ENCODE measurements at regions not wholly inside any gene's neighbourhood (a gene's known extent, or its start where the extent isn't known, plus 50 kb on each side); places are given as distances from the start of the nearest gene placed in this dataset.

DNA sequence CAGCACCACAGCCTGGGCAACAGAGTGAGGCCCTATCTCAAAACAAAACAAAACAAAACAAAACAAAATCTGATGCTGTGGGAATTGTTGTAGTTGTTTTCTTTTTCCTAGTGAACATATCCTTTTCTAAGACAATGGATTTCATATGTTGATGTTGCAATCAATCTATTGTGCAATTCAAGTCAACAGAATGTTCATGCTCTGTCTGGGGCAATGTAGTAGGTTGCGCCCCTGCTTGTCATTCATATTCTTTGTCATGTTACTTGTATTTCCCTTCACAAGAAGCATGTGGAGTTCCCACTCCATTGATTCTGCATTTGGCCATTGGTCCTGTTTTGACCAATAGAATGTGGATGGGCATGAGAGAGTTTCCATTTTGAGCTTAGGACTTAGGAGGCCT, 223.9 kb downstream of the DUSP10 start:
- Histone ChIP-seq H3K27ac (replicated peaks) (no peak overlapping the region), H3K27me3 (ENCODE audit: insufficient read depth, poor library complexity, severe bottlenecking) (no peaks in the 10 kb centered on the region), H3K4me3 (replicated peaks; ENCODE audit: insufficient read depth, low read length) (no peak overlapping the region)
- peak; percentile 6 to 16 for DNase-seq (ENCODE audit: low read depth in 1 of 2, low spot score in 1 of 2)
- TF ChIP-seq, protein P1, sequence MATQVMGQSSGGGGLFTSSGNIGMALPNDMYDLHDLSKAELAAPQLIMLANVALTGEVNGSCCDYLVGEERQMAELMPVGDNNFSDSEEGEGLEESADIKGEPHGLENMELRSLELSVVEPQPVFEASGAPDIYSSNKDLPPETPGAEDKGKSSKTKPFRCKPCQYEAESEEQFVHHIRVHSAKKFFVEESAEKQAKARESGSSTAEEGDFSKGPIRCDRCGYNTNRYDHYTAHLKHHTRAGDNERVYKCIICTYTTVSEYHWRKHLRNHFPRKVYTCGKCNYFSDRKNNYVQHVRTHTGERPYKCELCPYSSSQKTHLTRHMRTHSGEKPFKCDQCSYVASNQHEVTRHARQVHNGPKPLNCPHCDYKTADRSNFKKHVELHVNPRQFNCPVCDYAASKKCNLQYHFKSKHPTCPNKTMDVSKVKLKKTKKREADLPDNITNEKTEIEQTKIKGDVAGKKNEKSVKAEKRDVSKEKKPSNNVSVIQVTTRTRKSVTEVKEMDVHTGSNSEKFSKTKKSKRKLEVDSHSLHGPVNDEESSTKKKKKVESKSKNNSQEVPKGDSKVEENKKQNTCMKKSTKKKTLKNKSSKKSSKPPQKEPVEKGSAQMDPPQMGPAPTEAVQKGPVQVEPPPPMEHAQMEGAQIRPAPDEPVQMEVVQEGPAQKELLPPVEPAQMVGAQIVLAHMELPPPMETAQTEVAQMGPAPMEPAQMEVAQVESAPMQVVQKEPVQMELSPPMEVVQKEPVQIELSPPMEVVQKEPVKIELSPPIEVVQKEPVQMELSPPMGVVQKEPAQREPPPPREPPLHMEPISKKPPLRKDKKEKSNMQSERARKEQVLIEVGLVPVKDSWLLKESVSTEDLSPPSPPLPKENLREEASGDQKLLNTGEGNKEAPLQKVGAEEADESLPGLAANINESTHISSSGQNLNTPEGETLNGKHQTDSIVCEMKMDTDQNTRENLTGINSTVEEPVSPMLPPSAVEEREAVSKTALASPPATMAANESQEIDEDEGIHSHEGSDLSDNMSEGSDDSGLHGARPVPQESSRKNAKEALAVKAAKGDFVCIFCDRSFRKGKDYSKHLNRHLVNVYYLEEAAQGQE (IDR thresholded peaks at IDR 0.05; ENCODE audit: insufficient replicate concordance, low read depth), result no peak

DNA sequence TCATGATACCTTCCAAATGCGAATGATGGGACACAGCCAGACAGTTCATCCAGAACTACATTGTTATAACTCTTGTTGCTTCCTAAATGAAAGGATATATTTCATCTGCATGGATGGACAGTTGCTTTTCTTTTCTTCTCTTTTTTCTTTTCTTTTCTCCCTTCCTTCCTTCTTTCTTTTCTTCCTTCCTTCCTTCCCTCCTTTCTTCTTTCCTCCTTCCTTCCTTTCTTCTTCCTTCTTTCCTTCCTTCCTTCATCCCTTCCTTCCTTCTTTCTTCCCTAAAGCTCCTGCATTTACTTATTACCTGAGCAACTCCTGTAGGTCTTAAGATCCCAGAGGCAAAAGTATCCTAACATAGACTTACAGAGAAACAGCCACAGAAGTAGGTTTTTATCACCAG, 221.6 kb downstream of the DUSP10 start:
- DNase-seq (ENCODE audit: low read depth in 1 of 2, low spot score in 1 of 2), result no peak
- no peak overlapping the region for H3K27ac ChIP-seq (replicated peaks)
- TF ChIP-seq, protein P2, sequence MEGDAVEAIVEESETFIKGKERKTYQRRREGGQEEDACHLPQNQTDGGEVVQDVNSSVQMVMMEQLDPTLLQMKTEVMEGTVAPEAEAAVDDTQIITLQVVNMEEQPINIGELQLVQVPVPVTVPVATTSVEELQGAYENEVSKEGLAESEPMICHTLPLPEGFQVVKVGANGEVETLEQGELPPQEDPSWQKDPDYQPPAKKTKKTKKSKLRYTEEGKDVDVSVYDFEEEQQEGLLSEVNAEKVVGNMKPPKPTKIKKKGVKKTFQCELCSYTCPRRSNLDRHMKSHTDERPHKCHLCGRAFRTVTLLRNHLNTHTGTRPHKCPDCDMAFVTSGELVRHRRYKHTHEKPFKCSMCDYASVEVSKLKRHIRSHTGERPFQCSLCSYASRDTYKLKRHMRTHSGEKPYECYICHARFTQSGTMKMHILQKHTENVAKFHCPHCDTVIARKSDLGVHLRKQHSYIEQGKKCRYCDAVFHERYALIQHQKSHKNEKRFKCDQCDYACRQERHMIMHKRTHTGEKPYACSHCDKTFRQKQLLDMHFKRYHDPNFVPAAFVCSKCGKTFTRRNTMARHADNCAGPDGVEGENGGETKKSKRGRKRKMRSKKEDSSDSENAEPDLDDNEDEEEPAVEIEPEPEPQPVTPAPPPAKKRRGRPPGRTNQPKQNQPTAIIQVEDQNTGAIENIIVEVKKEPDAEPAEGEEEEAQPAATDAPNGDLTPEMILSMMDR (IDR thresholded peaks at IDR 0.05; ENCODE audit: insufficient read depth, low read length), result no peak
- TF ChIP-seq POLR2AphosphoS5 (IDR thresholded peaks at IDR 0.05; ENCODE audit: low read depth) (no peak), SPI1 (IDR thresholded peaks at IDR 0.05; ENCODE audit: borderline replicate concordance, low read depth) (no peak), GABPA (IDR thresholded peaks at IDR 0.05; ENCODE audit: low read depth) (no peak)
- TF ChIP-seq, protein P1 (IDR thresholded peaks at IDR 0.05; ENCODE audit: insufficient replicate concordance, low read depth), result no peak
- H3K4me3 ChIP-seq (replicated peaks; ENCODE audit: insufficient read depth, low read length), result no peak overlapping the region
- no peaks in the 10 kb centered on the region for H3K27me3 ChIP-seq (ENCODE audit: insufficient read depth, poor library complexity, severe bottlenecking)

DNA sequence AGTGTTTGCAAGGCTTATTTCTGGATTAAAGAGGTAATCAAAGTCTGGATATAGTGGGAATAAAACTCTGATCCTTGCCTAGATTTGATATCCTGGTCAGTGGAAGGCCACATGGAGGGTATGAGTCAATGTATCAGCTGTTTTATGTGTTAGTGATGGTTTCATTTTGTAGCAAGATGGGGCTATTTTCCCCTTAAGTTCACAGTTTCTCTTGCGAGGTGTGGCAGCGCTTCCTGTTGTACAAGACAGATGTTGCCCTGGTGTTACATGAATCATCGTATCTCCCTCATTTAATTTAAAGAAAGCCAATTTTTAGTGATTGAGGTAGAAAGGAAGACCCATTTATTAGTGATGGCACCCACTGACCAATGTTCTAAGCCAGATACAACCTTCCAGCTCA, 220.2 kb downstream of the DUSP10 start:
- no peak for DNase-seq (ENCODE audit: low read depth in 1 of 2, low spot score in 1 of 2)
- Histone ChIP-seq H3K4me3 (replicated peaks; ENCODE audit: insufficient read depth, low read length) (no peak overlapping the region), H3K27me3 (ENCODE audit: insufficient read depth, poor library complexity, severe bottlenecking) (no peaks in the 10 kb centered on the region), H3K27ac (replicated peaks) (no peak overlapping the region)
- TF ChIP-seq GABPA (IDR thresholded peaks at IDR 0.05; ENCODE audit: low read depth) (no peak), SPI1 (IDR thresholded peaks at IDR 0.05; ENCODE audit: borderline replicate concordance, low read depth) (no peak), POLR2AphosphoS5 (IDR thresholded peaks at IDR 0.05; ENCODE audit: low read depth) (no peak)
- TF ChIP-seq, protein P1 (IDR thresholded peaks at IDR 0.05; ENCODE audit: insufficient replicate concordance, low read depth), result no peak
- TF ChIP-seq, protein P2 (IDR thresholded peaks at IDR 0.05; ENCODE audit: insufficient read depth, low read length), result no peak

DNA sequence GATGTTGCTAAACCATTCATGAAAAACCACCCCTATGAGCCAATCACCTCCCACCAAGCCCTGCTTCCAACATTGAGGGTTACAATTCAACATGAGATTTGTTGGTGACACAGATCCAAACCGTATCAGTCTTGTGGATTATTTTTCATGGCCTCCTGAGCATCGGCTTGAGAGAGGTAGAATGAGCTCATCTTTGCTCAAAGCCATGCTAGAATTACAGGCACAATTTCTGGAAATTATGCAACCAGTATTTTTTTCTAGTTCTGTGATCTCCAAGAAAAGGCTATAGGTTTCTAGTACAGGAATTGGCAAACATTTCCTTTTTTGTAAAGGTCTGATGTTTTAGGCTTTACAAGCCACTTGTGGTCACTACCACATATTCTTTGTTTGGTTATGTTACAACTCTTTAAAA, 219.4 kb downstream of the DUSP10 start:
- no peak overlapping the region for H3K4me3 ChIP-seq (replicated peaks; ENCODE audit: insufficient read depth, low read length)
- DNase-seq (ENCODE audit: low read depth in 1 of 2, low spot score in 1 of 2), result no peak
- TF ChIP-seq, protein P2 (IDR thresholded peaks at IDR 0.05; ENCODE audit: insufficient read depth, low read length), result no peak
- TF ChIP-seq GABPA (IDR thresholded peaks at IDR 0.05; ENCODE audit: low read depth), result no peak
- TF ChIP-seq POLR2AphosphoS5 (IDR thresholded peaks at IDR 0.05; ENCODE audit: low read depth), result no peak
- no peak for TF ChIP-seq SPI1 (IDR thresholded peaks at IDR 0.05; ENCODE audit: borderline replicate concordance, low read depth)
- TF ChIP-seq, protein P1 (IDR thresholded peaks at IDR 0.05; ENCODE audit: insufficient replicate concordance, low read depth), result no peak
- H3K27me3 ChIP-seq (ENCODE audit: insufficient read depth, poor library complexity, severe bottlenecking), result no peaks in the 10 kb centered on the region
- no peak overlapping the region for H3K27ac ChIP-seq (replicated peaks)
